Skin epidermis (tissue), 12 donors: ENCODE measurements at regions not wholly inside any gene's neighbourhood (a gene's known extent, or its start where the extent isn't known, plus 50 kb on each side); places are given as distances from the start of the nearest gene placed in this dataset.

Experiments used
- H3K27ac ChIP-seq, 21 experiments: fragments of 200-600 bp; sonication (generic) in 11 of 21; one replicate each; pipeline ENCODE4 v1.5.0; 2020; ENCODE audit warnings: mild to moderate bottlenecking in 3 of 21, inconsistent platforms in 2 of 21, moderate library complexity in 2 of 21
- H3K4me3 ChIP-seq, 7 experiments: fragments of 200-600 bp; sonication (generic) in 2 of 7; one replicate each; pipeline ENCODE4 v1.5.0; 2020; ENCODE audit warnings: inconsistent platforms in 2 of 7, mild to moderate bottlenecking in 2 of 7, moderate library complexity in 1 of 7

- no peak overlapping the region for H3K4me3 ChIP-seq
- no peak overlapping the region for H3K27ac ChIP-seq
Measured at GRCh38 chr3:86738684-86739083, 252.3 kb downstream of the VGLL3 start.

- no peak overlapping the region for H3K4me3 ChIP-seq
- H3K27ac ChIP-seq, result no peak overlapping the region
Measured at GRCh38 chr3:86737517-86737916, 253.4 kb downstream of the VGLL3 start.

- no peak overlapping the region for H3K4me3 ChIP-seq
Measured at GRCh38 chr3:86733257-86733656, 257.7 kb downstream of the VGLL3 start.

GRCh38 chr3:86731501-86731901, 259.4 kb downstream of the VGLL3 start:
- H3K27ac ChIP-seq, result no peak overlapping the region
- H3K4me3 ChIP-seq, result no peak overlapping the region

More at GRCh38 chr3:86733257-86733656, 257.7 kb downstream of the VGLL3 start:
- no peak overlapping the region for H3K27ac ChIP-seq

GRCh38 chr3:86723433-86723832, 267.5 kb downstream of the VGLL3 start:
- Histone ChIP-seq H3K27ac (no peak overlapping the region), H3K4me3 (no peak overlapping the region)

GRCh38 chr3:86711634-86712033, 279.3 kb downstream of the VGLL3 start:
- Histone ChIP-seq H3K4me3 (no peak overlapping the region), H3K27ac (no peak overlapping the region)

GRCh38 chr3:86708893-86709292, 282.1 kb downstream of the VGLL3 start:
- no peak overlapping the region for H3K4me3 ChIP-seq

GRCh38 chr3:86702381-86702958, 288.5 kb downstream of the VGLL3 start:
- Histone ChIP-seq H3K27ac (no peak overlapping the region), H3K4me3 (no peak overlapping the region)

More at GRCh38 chr3:86708893-86709292, 282.1 kb downstream of the VGLL3 start:
- H3K27ac ChIP-seq, result no peak overlapping the region

- no peak overlapping the region for H3K4me3 ChIP-seq
- no peak overlapping the region for H3K27ac ChIP-seq
Measured at GRCh38 chr3:86695752-86696151, 295.2 kb downstream of the VGLL3 start.

GRCh38 chr3:86673991-86674390, 317.0 kb downstream of the VGLL3 start:
- H3K27ac ChIP-seq, result no peak overlapping the region
- no peak overlapping the region for H3K4me3 ChIP-seq

GRCh38 chr3:86661817-86662216, 329.1 kb downstream of the VGLL3 start:
- Histone ChIP-seq H3K27ac (no peak overlapping the region), H3K4me3 (no peak overlapping the region)

- Histone ChIP-seq H3K4me3 (no peak overlapping the region), H3K27ac (no peak overlapping the region)
Measured at GRCh38 chr3:86658876-86659275, 332.1 kb downstream of the VGLL3 start.

- no peak overlapping the region for H3K4me3 ChIP-seq
- no peak overlapping the region for H3K27ac ChIP-seq
Measured at GRCh38 chr3:86654806-86655460, 336.0 kb downstream of the VGLL3 start.

- Histone ChIP-seq H3K4me3 (no peak overlapping the region), H3K27ac (no peak overlapping the region)
Measured at GRCh38 chr3:86653661-86654205, 337.2 kb downstream of the VGLL3 start.

- Histone ChIP-seq H3K4me3 (no peak overlapping the region), H3K27ac (no peak overlapping the region)
Measured at GRCh38 chr3:86648087-86648486, 342.9 kb downstream of the VGLL3 start.

- Histone ChIP-seq H3K4me3 (no peak overlapping the region), H3K27ac (no peak overlapping the region)
Measured at GRCh38 chr3:86645756-86646155, 345.2 kb downstream of the VGLL3 start.

GRCh38 chr3:86634361-86634760, 356.6 kb downstream of the VGLL3 start:
- Histone ChIP-seq H3K4me3 (no peak overlapping the region), H3K27ac (no peak overlapping the region)

- Histone ChIP-seq H3K27ac (no peak overlapping the region), H3K4me3 (no peak overlapping the region)
Measured at GRCh38 chr3:86629511-86629910, 361.4 kb downstream of the VGLL3 start.

- H3K4me3 ChIP-seq, result no peak overlapping the region
- no peak overlapping the region for H3K27ac ChIP-seq
Measured at GRCh38 chr3:86624192-86624591, 366.8 kb downstream of the VGLL3 start.

- no peak overlapping the region for H3K27ac ChIP-seq
- H3K4me3 ChIP-seq, result no peak overlapping the region
Measured at GRCh38 chr3:86618706-86619105, 372.2 kb downstream of the VGLL3 start.

- no peak overlapping the region for H3K27ac ChIP-seq
- H3K4me3 ChIP-seq, result no peak overlapping the region
Measured at GRCh38 chr3:86605166-86605565, 385.8 kb downstream of the VGLL3 start.

GRCh38 chr3:86595696-86596095, 395.3 kb downstream of the VGLL3 start:
- Histone ChIP-seq H3K27ac (no peak overlapping the region), H3K4me3 (no peak overlapping the region)
